ENCODE measurements at regions not wholly inside any gene's neighbourhood (a gene's known extent, or its start where the extent isn't known, plus 50 kb on each side); places are given as distances from the start of the nearest gene placed in this dataset.

DNA sequence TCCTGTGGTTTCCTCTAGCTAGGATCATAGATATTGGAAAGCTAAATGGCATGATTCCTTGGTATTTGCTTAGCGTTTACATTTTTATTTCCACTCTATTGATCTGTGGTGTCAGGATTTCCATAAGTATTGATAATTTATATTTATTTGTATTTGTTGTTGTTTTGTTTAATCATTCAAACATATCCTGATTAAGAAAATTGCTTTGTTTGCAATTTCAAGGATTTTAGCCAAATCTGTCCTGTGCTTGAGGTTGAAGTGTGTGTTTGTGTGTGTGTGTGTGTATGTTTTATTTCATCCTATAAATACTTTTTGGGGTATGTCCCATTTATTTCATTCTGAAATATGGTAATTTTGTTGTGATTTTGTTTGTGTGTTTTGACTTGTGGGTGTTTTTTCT lies 1884.1 kb upstream of the CDH6 start:
- TF ChIP-seq, protein P1, sequence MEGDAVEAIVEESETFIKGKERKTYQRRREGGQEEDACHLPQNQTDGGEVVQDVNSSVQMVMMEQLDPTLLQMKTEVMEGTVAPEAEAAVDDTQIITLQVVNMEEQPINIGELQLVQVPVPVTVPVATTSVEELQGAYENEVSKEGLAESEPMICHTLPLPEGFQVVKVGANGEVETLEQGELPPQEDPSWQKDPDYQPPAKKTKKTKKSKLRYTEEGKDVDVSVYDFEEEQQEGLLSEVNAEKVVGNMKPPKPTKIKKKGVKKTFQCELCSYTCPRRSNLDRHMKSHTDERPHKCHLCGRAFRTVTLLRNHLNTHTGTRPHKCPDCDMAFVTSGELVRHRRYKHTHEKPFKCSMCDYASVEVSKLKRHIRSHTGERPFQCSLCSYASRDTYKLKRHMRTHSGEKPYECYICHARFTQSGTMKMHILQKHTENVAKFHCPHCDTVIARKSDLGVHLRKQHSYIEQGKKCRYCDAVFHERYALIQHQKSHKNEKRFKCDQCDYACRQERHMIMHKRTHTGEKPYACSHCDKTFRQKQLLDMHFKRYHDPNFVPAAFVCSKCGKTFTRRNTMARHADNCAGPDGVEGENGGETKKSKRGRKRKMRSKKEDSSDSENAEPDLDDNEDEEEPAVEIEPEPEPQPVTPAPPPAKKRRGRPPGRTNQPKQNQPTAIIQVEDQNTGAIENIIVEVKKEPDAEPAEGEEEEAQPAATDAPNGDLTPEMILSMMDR (conservative IDR thresholded peaks at IDR 0.05; ENCODE audit: low read length): no peak
- TF ChIP-seq EZH2phosphoT487 (IDR thresholded peaks at IDR 0.05; ENCODE audit: borderline replicate concordance, low read depth, low read length): no peak

Measured in OCI-LY7 (cell line).